ENCODE measurements at regions not wholly inside any gene's neighbourhood (a gene's known extent, or its start where the extent isn't known, plus 50 kb on each side); places are given as distances from the start of the nearest gene placed in this dataset.

GRCh38 chr16:55948230-55948629 lies 73.1 kb upstream of the CES5A start:
- Histone ChIP-seq H3K9me3 (replicated peaks; ENCODE audit: control insufficient read depth, insufficient read depth, low read length) (no peaks in the 10 kb centered on the region), H3K4me2 (ENCODE audit: control insufficient read depth, insufficient read depth) (no peak overlapping the region), H3K27me3 (replicated peaks in 1 of 2; ENCODE audit: control insufficient read depth in 2 of 2, insufficient read depth in 2 of 2, low read length in 1 of 2) (peaks cover 0 to 2% of the 10 kb centered on the region in 2 experiments; a peak in 2 of 4 replicates), H2AFZ (ENCODE audit: control insufficient read depth, low read depth, low read length) (no peak overlapping the region), H3K9ac (ENCODE audit: control insufficient read depth, insufficient read depth, low read length) (no peak overlapping the region), H3K36me3 (ENCODE audit: control insufficient read depth in 2 of 2, insufficient read depth in 2 of 2, low read length in 1 of 2) (no peaks in the 10 kb centered on the region), H4K20me1 (ENCODE audit: control insufficient read depth, insufficient read depth) (no peaks in the 10 kb centered on the region), H3K4me1 (ENCODE audit: control insufficient read depth, insufficient read depth, low read length) (no peaks in the 10 kb centered on the region), H3K27ac (ENCODE audit: control insufficient read depth, insufficient read depth) (no peak overlapping the region), H3K4me3 (no peak overlapping the region), H3K79me2 (ENCODE audit: control insufficient read depth, insufficient read depth, low read length) (no peaks in the 10 kb centered on the region)
- intact Hi-C loops (cut with micrococcal nuclease; ENCODE audit: unreplicated experiment) = no loop called here
- no TSS peak for BruUV-seq (replicated peaks)
- ATAC-seq (no peak), FAIRE-seq (no peak), DNase-seq (ENCODE audit: low read depth, low spot score) (no peak)
- ChIA-PET SMC1A (ENCODE audit: uncharacterized antibody, unreplicated experiment) (no interaction called here), POLR2A (no interaction called here), RAD21 (ENCODE audit: unreplicated experiment) (no interaction called here), CTCF (interaction anchor here (0.6 to 8.7 kb wide), 2 partner anchors 205 to 371 kb away, joined by 3 to 66 read pairs; no protein-coding TSS in a partner anchor)
- WGBS (ENCODE audit: insufficient coverage, insufficient replicate concordance, low lambda C conversion rate, missing lambda C conversion rate) = 1% methylated on average over 6 of the region's 6 CpGs
- TF ChIP-seq RUNX3 (IDR thresholded peaks at IDR 0.05; ENCODE audit: low read length) = no peak
- no peak for TF ChIP-seq HSF1 (IDR thresholded peaks at IDR 0.05; ENCODE audit: low read depth, low read length)
- TF ChIP-seq SUPT20H (IDR thresholded peaks at IDR 0.05; ENCODE audit: borderline replicate concordance, control insufficient read depth, low read depth, low read length) = no peak
- no peak for TF ChIP-seq ZBTB40 (IDR thresholded peaks at IDR 0.05; ENCODE audit: borderline replicate concordance)
- no peak for TF ChIP-seq BCL3 (IDR thresholded peaks at IDR 0.05; ENCODE audit: borderline replicate concordance, insufficient read depth, low read depth, low read length, poor library complexity, severe bottlenecking)
- no peak for TF ChIP-seq BCL11A (IDR thresholded peaks at IDR 0.05; ENCODE audit: low read depth, low read length)
- no peak for TF ChIP-seq SREBF1 (IDR thresholded peaks at IDR 0.05; ENCODE audit: low read length)
- TF ChIP-seq KLF5 (IDR thresholded peaks at IDR 0.05; ENCODE audit: partially characterized antibody) = no peak
- no peak for TF ChIP-seq PAX8 (IDR thresholded peaks at IDR 0.05)
- no peak for TF ChIP-seq SMC3 (IDR thresholded peaks at IDR 0.05; ENCODE audit: borderline replicate concordance, low read length)
- TF ChIP-seq ETV6 (conservative IDR thresholded peaks at IDR 0.05 in 1 of 2, IDR thresholded peaks at IDR 0.05 in 1 of 2; ENCODE audit: borderline replicate concordance in 1 of 2, low read depth in 1 of 2) = no peak
- no peak for TF ChIP-seq MYB (IDR thresholded peaks at IDR 0.05; ENCODE audit: borderline replicate concordance, low read depth, low read length)
- no peak for TF ChIP-seq POLR2AphosphoS5 (IDR thresholded peaks at IDR 0.05; ENCODE audit: low read length)
- TF ChIP-seq POLR2AphosphoS2 (IDR thresholded peaks at IDR 0.05; ENCODE audit: low read depth, low read length) = no peak
- no peak for TF ChIP-seq ZNF207 (IDR thresholded peaks at IDR 0.05; ENCODE audit: borderline replicate concordance)
- TF ChIP-seq EGR1 (IDR thresholded peaks at IDR 0.05; ENCODE audit: borderline replicate concordance in 1 of 2, low read depth in 2 of 2, low read length in 2 of 2) = no peak
- no peak for TF ChIP-seq DPF2 (IDR thresholded peaks at IDR 0.05)
- in situ Hi-C loops (cut with MboI) = loop anchor here (5.0 to 25.0 kb wide), 3 partner anchors 254 to 739 kb away; partner anchors contain the start of gene MT1X

Data from GM12878 (cell line).